DMS53 treated with DMSO at 0.1 percent for 48 hours (cell line): ENCODE measurements at regions not wholly inside any gene's neighbourhood (a gene's known extent, or its start where the extent isn't known, plus 50 kb on each side); places are given as distances from the start of the nearest gene placed in this dataset.
"Not testable (repeated sequence)": the region's sequence is repeated elsewhere in the genome, so short reads cannot be mapped to it uniquely, and the experiment has no call there.

Source experiments
- DNase-seq: peaks from one replicate; lab custom pipeline; 2025; ENCODE audit not compliant: unreplicated experiment; lab: John Stamatoyannopoulos, UW

DNA sequence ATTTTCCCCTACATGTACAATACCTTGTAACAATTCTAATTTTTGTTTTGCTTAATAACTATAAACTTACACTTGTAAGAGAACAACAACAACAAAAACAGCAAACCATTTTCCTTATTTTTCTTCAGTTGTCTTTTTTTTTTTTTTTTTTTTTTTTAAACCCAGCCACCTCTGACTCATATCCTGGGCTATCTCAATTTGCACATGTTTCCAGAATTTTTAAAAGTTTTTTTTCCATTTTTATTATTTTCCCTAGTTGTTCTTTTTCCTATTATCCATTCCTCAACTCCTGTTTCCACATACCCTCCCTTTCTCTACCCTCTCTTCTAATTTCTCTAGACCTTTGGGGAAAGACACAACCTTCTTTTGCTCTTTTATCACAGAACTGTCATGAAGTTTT is 112.5 kb downstream of the EFEMP1 start:
- no peak for DNase-seq

DNA sequence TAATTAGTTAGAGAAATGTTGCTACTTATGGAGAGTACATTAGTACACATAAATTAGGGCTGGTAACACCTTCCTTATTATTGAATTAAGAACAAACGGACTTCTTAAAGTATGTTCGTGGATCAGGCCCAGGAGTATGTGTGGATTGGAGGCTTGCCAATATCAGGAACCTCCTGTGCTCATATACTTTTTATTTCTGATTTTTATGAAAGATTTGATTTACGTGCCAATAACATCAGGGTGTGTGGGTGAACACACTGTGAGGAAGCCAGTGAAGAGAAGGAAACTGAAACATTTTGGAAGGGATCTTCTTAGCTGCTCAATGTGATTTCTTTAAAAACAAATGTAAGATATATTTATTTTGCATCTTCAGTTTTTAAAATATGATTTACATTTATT is 113.0 kb downstream of the EFEMP1 start:
- DNase-seq: no peak

DNA sequence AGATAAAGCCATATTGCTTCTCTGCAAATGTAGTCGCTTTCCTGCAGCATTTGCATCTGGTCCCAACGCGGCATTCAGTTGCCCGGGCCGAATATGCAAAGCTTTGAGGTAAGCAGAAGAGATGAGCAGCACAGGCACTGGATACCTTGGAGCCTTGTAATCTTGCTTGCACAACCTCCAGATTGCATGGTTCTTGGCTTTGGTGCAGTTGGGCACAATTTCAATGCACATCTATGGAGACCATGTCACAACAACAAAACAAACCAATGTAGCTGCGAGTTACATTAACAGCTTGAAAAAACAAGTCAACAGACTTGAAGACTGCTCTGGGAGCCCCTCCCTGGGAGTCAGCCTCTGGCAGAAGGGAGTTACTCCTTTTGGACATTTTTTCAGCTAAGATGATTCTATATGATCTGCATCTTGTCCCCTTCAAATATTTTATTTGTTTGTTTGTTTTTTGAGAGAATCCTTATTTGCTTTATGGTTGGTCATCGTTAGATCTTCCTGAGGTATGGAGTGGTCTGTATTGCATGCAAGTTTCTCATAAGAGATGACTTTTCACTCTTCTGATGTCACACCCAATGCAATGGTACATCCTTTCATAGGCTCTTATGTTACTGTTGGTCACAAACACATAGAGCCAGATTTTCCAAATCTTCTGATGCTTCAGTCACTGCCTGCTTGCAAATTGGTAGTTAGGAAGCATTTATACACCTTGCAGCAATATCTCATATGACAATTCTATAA is 113.5 kb downstream of the EFEMP1 start:
- DNase-seq: no peak

DNA sequence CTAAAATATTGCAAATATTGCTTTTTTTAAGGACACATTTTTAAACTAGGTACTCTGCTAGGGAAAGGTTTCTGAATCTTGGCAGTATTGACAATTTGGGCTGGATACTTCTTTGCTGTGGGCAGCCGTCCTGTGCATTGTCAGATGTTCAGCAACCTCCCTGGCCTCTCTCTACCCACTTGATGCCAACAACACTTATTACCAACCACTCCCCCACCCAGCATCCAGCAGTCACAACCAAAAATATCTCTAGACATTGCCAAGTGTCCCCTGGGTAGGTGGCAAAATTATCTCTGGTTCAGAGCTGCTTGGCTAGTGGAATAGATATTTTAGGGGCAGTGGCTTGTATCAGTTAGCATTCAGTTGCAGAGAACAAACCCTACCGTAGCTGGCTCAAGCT is 114.3 kb upstream of the PNPT1 start:
- DNase-seq: no peak

GRCh38 chr2:55805686-55806085 is 112.0 kb upstream of the PNPT1 start:
- DNase-seq: no peak

- DNase-seq: no peak
These were observed 110.9 kb upstream of the PNPT1 start for GRCh38 chr2:55804535-55804934.

DNA sequence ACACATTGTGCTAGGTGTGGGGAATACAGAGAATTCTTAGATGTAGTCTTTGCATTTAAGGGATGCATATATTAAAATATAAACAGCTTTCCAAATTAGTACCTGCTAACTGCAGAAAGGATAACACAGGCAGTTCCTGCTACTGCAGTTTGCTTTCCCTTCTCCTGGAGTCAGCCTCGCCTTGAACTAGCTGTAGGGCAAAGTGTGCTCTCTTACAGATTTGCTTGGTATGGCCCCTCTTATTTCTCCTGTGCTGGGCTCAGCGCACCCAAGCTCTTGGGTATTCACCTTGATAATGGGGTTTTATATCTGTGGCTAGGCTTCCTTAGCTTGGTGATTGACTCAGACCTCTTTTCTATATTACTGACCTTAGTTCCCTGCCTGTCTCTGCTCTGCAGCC is 108.4 kb upstream of the PNPT1 start:
- no peak for DNase-seq

DNA sequence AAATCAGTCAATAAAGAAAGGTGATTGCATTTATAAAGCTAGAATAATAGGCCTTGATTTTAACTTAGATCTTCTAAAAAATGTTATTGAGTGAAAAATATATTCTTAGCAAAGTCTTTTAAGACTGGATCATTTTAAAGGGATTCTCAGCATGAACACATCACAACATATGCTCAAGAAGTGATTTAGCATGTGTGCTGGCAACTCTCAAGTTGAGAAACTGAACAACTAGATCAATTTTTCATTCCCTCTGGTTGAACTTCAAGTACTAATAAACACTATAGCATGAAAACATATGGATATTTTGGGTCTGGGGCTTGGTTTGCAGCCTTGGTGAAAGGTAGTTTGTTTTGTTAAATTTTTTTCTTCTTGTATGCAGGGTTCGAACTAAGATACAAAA is 107.8 kb upstream of the PNPT1 start:
- DNase-seq: no peak

GRCh38 chr2:55799624-55800023 is 106.0 kb upstream of the PNPT1 start:
- DNase-seq: not testable (repeated sequence)

- no peak for DNase-seq
These were observed 102.5 kb upstream of the PNPT1 start for GRCh38 chr2:55796121-55796520.

DNA sequence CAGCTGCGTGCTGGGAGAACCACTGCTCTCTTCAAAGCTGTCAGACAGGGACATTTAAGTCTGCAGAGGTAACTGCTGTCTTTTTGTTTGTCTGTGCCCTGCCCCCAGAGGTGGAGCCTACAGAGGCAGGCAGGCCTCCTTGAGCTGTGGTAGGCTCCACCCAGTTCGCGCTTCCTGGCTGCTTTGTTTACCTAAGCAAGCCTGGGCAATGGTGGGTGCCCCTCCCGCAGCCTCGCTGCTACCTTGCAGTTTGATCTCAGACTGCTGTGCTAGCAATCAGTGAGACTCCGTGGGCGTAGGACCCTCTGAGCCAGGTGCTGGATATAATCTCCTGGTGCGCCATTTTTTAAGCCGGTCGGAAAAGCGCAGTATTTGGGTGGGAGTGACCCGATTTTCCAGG is 100.0 kb upstream of the PNPT1 start:
- peak; percentile 20 for DNase-seq

GRCh38 chr2:55786280-55786679 is 92.6 kb upstream of the PNPT1 start:
- no peak for DNase-seq

DNA sequence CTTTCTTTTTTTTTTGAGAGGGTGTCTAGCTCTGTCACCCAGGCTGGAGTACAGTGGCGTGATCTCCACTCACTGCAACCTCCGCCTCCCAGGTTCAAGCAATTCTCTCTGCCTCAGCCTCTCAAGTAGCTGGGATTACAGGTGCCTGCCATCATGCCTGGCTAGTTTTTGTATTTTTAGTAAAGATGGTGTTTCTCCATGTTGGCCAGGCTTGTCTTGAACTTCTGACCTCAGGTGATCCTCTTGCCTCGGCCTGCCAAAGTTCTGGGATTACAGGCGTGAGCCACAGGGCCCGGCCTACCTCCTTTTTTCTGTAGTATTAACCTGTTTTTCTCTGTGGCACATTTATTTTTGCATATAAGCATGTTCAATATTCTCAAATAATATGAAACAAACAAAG is 90.1 kb upstream of the PNPT1 start:
- DNase-seq: not testable (repeated sequence)

GRCh38 chr2:55782528-55783173 is 89.0 kb upstream of the PNPT1 start:
- DNase-seq: no peak

GRCh38 chr2:55781542-55781941 is 87.9 kb upstream of the PNPT1 start:
- no peak for DNase-seq

GRCh38 chr2:55780697-55781096 is 87.1 kb upstream of the PNPT1 start:
- DNase-seq: no peak

GRCh38 chr2:55779459-55780421 is 86.1 kb upstream of the PNPT1 start:
- DNase-seq: peak; percentile 35

- no peak for DNase-seq
These were observed 83.3 kb upstream of the PNPT1 start for GRCh38 chr2:55776966-55777365.

- DNase-seq: no peak
These were observed 82.8 kb upstream of the PNPT1 start for GRCh38 chr2:55776479-55776878.

DNA sequence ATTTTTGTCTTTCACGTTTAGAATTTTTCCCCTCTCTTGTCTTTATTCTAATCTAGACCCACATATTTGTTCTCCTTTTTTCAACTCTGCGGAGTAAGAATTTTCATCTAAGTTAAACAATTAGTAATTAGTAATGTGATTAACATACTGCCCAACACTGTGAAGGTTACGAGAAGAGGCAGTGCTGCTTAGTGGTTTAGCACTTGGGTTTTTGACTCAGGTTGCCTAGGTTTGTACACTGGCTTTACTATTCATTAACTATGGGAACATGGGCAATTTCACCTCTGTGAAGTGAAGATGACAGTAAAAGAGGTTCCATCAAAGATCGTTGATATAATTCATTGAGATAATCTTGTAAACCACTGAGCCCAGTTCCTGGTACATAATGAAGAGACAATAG is 82.2 kb upstream of the PNPT1 start:
- DNase-seq: no peak

GRCh38 chr2:55773651-55774050 is 80.0 kb upstream of the PNPT1 start:
- DNase-seq: not testable (repeated sequence)
